PFSK-1 (cell line): ENCODE measurements at regions not wholly inside any gene's neighbourhood (a gene's known extent, or its start where the extent isn't known, plus 50 kb on each side); places are given as distances from the start of the nearest gene placed in this dataset.

Source experiments
- FOXP2 ChIP-seq: optimal IDR thresholded peaks from 2 replicates; pipeline ENCODE3; 2011; ENCODE audit warnings: borderline replicate concordance, control low read depth, inconsistent platforms; ENCODE audit not compliant: insufficient read depth; ENCODE audit errors: extremely low read length, extremely low read depth
- POLR2AphosphoS5 ChIP-seq: IDR thresholded peaks from 2 replicates; pipeline ENCODE4 v1.6.1; 2012; ENCODE audit warnings: low read depth, mild to moderate bottlenecking, control low read depth, low read length, moderate library complexity
- REST ChIP-seq, 2 experiments: IDR thresholded peaks; 2 replicates each; pipeline versions ENCODE4 v1.6.1 to v1.8.0; 2011 to 2012; ENCODE audit warnings: low read depth in 2 of 2, low read length in 2 of 2, control low read depth in 1 of 2, inconsistent platforms in 1 of 2, mild to moderate bottlenecking in 1 of 2, moderate library complexity in 1 of 2; ENCODE audit not compliant: insufficient read depth in 1 of 2
- SIN3A ChIP-seq: IDR thresholded peaks from 2 replicates; pipeline ENCODE4 v1.6.1; 2012; ENCODE audit warnings: mild to moderate bottlenecking, low read length, moderate library complexity, borderline replicate concordance; ENCODE audit not compliant: insufficient read depth
- TAF1 ChIP-seq: IDR thresholded peaks from 2 replicates; pipeline ENCODE4 v1.6.1; 2012; ENCODE audit warnings: low read length, control low read depth, borderline replicate concordance; ENCODE audit not compliant: insufficient read depth

- TF ChIP-seq REST (IDR thresholded peaks at IDR 0.05; ENCODE audit: insufficient read depth in 1 of 2, low read depth in 2 of 2, low read length in 2 of 2) (no peak), TAF1 (no peak), FOXP2 (no peak), POLR2AphosphoS5 (no peak), SIN3A (no peak)
Observed at GRCh38 chr1:37134599-37134998, 100.3 kb upstream of the GRIK3 start.

GRCh38 chr1:37135032-37135431 is 100.7 kb upstream of the GRIK3 start:
- TF ChIP-seq POLR2AphosphoS5 (no peak), TAF1 (no peak), REST (IDR thresholded peaks at IDR 0.05; ENCODE audit: insufficient read depth in 1 of 2, low read depth in 2 of 2, low read length in 2 of 2) (no peak), FOXP2 (no peak)

GRCh38 chr1:37137014-37137413 is 102.7 kb upstream of the GRIK3 start:
- no peak for TF ChIP-seq TAF1
- no peak for TF ChIP-seq REST (IDR thresholded peaks at IDR 0.05; ENCODE audit: insufficient read depth in 1 of 2, low read depth in 2 of 2, low read length in 2 of 2)
- no peak for TF ChIP-seq SIN3A

DNA sequence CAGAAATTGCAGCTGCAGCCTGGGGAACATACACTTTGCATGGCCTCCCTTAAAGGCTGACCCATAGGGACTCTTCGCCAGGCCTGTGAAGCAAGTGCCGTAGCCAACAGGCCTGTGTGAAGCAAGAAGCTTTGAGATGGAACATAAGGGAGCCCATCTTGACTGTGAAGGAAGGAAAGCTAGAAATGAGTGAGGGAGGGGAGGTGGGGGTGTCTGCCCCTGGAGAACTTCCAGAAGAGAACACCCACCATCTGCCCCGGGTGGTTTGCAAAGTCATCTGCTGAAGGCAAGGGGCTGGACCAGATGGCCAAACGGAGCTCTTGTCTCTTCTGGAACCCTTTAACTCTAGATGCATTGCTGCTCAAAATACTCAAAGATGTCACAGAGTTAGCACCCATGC is 103.3 kb upstream of the GRIK3 start:
- no peak for TF ChIP-seq TAF1
- TF ChIP-seq POLR2AphosphoS5: no peak
- no peak for TF ChIP-seq FOXP2
- no peak for TF ChIP-seq SIN3A
- no peak for TF ChIP-seq REST (IDR thresholded peaks at IDR 0.05; ENCODE audit: insufficient read depth in 1 of 2, low read depth in 2 of 2, low read length in 2 of 2)

- TF ChIP-seq POLR2AphosphoS5 (no peak), REST (IDR thresholded peaks at IDR 0.05; ENCODE audit: insufficient read depth in 1 of 2, low read depth in 2 of 2, low read length in 2 of 2) (peak in 1 of 2 experiments; percentile 88)
Observed at GRCh38 chr1:37143800-37144199, 109.5 kb upstream of the GRIK3 start.
